HEK293T (cell line): ENCODE measurements at regions not wholly inside any gene's neighbourhood (a gene's known extent, or its start where the extent isn't known, plus 50 kb on each side); places are given as distances from the start of the nearest gene placed in this dataset.

Source experiments
- CTCF ChIA-PET: fragments of 350-600 bp; formaldehyde crosslinking; extraction: SDS; loops from one replicate; lab custom pipeline; 2021; ENCODE audit warnings: antibody characterized with exemption, inconsistent platforms; lab: Yijun Ruan, JAX
- POLR2A ChIA-PET: fragments of 350-600 bp; formaldehyde crosslinking; extraction: SDS; loops from one replicate; lab custom pipeline; 2020; ENCODE audit warnings: antibody characterized with exemption, inconsistent platforms; lab: Yijun Ruan, JAX
- DNase-seq: peaks from one replicate; pipeline ENCODE4 v3.0.0; 2012; ENCODE audit warnings: mixed read lengths; ENCODE audit errors: extremely low spot score
- ARNT ChIP-seq: fragments of 450-650 bp; IDR thresholded peaks from 2 replicates; pipeline ENCODE4 v1.6.1; 2017; ENCODE audit warnings: mild to moderate bottlenecking
- BHLHE40 ChIP-seq: fragments of 450-650 bp; IDR thresholded peaks from 2 replicates; pipeline ENCODE4 v1.6.1; 2016; ENCODE audit warnings: mild to moderate bottlenecking, moderate library complexity, borderline replicate concordance
- CTBP1 ChIP-seq: fragments of 450-650 bp; IDR thresholded peaks from 2 replicates; pipeline ENCODE4 v1.6.1; 2016; ENCODE audit warnings: borderline replicate concordance
- ELF4 ChIP-seq: fragments of 450-650 bp; IDR thresholded peaks from 2 replicates; pipeline ENCODE4 v1.6.1; 2017; ENCODE audit warnings: antibody characterized with exemption
- FOXA1 ChIP-seq: fragments of 450-650 bp; IDR thresholded peaks from 2 replicates; pipeline ENCODE4 v1.6.1; 2016; ENCODE audit warnings: mild to moderate bottlenecking
- FOXK2 ChIP-seq: fragments of 450-650 bp; IDR thresholded peaks from 2 replicates; pipeline ENCODE4 v1.6.1; 2016; ENCODE audit warnings: mild to moderate bottlenecking
- FOXM1 ChIP-seq: fragments of 450-650 bp; IDR thresholded peaks from 2 replicates; pipeline ENCODE4 v1.6.1; 2017; ENCODE audit warnings: mild to moderate bottlenecking, borderline replicate concordance
- HDGF ChIP-seq: fragments of 450-650 bp; IDR thresholded peaks from 2 replicates; pipeline ENCODE4 v1.6.1; 2017; ENCODE audit warnings: antibody characterized with exemption, borderline replicate concordance
- L3MBTL2 ChIP-seq: fragments of 450-650 bp; conservative IDR thresholded peaks from 2 replicates; pipeline ENCODE4 v1.6.1; 2016; ENCODE audit warnings: mild to moderate bottlenecking
- LEF1 ChIP-seq: fragments of 450-650 bp; IDR thresholded peaks from 2 replicates; pipeline ENCODE4 v1.6.1; 2017; ENCODE audit warnings: mild to moderate bottlenecking, borderline replicate concordance
- NFRKB ChIP-seq: fragments of 450-650 bp; IDR thresholded peaks from 2 replicates; pipeline ENCODE4 v1.6.1; 2016; ENCODE audit warnings: mild to moderate bottlenecking, moderate library complexity
- PKNOX1 ChIP-seq: fragments of 450-650 bp; IDR thresholded peaks from 2 replicates; pipeline ENCODE4 v1.6.1; 2016
- SP1 ChIP-seq: fragments of 450-650 bp; IDR thresholded peaks from 2 replicates; pipeline ENCODE4 v1.6.1; 2017
- SUZ12 ChIP-seq: fragments of 450-650 bp; IDR thresholded peaks from 2 replicates; pipeline ENCODE4 v1.6.1; 2016; ENCODE audit warnings: mild to moderate bottlenecking
- TARDBP ChIP-seq: fragments of 450-650 bp; IDR thresholded peaks from 2 replicates; pipeline ENCODE4 v1.6.1; 2016
- ZNF384 ChIP-seq: fragments of 450-650 bp; IDR thresholded peaks from 2 replicates; pipeline ENCODE4 v1.6.1; 2016

- no peak for TF ChIP-seq PKNOX1
- no peak for TF ChIP-seq TARDBP
- no peak for TF ChIP-seq ZNF384
- TF ChIP-seq BHLHE40: no peak
- TF ChIP-seq NFRKB: no peak
- no peak for TF ChIP-seq CTBP1
- ChIA-PET CTCF (interaction anchor here (0.6 kb wide), 1 partner anchor 69 kb away, joined by 3 read pairs; no protein-coding TSS in a partner anchor), POLR2A (no interaction called here)
- DNase-seq: no peak
These were observed 964.1 kb downstream of the TMEM121 start for GRCh38 chr14:106490442-106490841.

GRCh38 chr14:106491851-106492250, 965.5 kb downstream of the TMEM121 start:
- POLR2A ChIA-PET: no interaction called here
- CTCF ChIA-PET: no interaction called here
- no peak for TF ChIP-seq ZNF384
- no peak for TF ChIP-seq PKNOX1
- TF ChIP-seq FOXK2: no peak
- TF ChIP-seq CTBP1: no peak
- no peak for TF ChIP-seq ELF4
- no peak for TF ChIP-seq TARDBP
- no peak for TF ChIP-seq L3MBTL2
- TF ChIP-seq SP1: no peak
- no peak for DNase-seq

- ChIA-PET CTCF (no interaction called here), POLR2A (no interaction called here)
- TF ChIP-seq SUZ12 (no peak), L3MBTL2 (no peak), LEF1 (no peak), FOXM1 (no peak), TARDBP (no peak), FOXA1 (no peak), SP1 (no peak), ARNT (no peak), CTBP1 (no peak), FOXK2 (no peak), HDGF (no peak), BHLHE40 (no peak), NFRKB (no peak), PKNOX1 (no peak), ZNF384 (no peak)
- DNase-seq: no peak
These were observed 967.8 kb downstream of the TMEM121 start for GRCh38 chr14:106493962-106494823.

GRCh38 chr14:106500571-106500970, 974.2 kb downstream of the TMEM121 start:
- TF ChIP-seq SUZ12 (no peak), NFRKB (no peak), HDGF (no peak), FOXA1 (no peak), BHLHE40 (no peak), SP1 (no peak), ZNF384 (no peak), FOXK2 (no peak), LEF1 (no peak), L3MBTL2 (no peak), CTBP1 (no peak), ELF4 (no peak), ARNT (no peak), TARDBP (no peak), FOXM1 (no peak), PKNOX1 (no peak)
- CTCF ChIA-PET: no interaction called here
- no peak for DNase-seq
- POLR2A ChIA-PET: no interaction called here

- ChIA-PET POLR2A (no interaction called here), CTCF (no interaction called here)
- no peak for TF ChIP-seq TARDBP
- no peak for TF ChIP-seq LEF1
- no peak for TF ChIP-seq SUZ12
- no peak for TF ChIP-seq HDGF
- no peak for TF ChIP-seq ELF4
- no peak for TF ChIP-seq ARNT
- no peak for TF ChIP-seq PKNOX1
- no peak for TF ChIP-seq L3MBTL2
- DNase-seq: no peak
These were observed 975.5 kb downstream of the TMEM121 start for GRCh38 chr14:106501898-106502297.
